ENCODE measurements at regions not wholly inside any gene's neighbourhood (a gene's known extent, or its start where the extent isn't known, plus 50 kb on each side); places are given as distances from the start of the nearest gene placed in this dataset.
A peak's percentile ranks its signal among the peaks of the same experiment; 100 is the strongest.

DNA sequence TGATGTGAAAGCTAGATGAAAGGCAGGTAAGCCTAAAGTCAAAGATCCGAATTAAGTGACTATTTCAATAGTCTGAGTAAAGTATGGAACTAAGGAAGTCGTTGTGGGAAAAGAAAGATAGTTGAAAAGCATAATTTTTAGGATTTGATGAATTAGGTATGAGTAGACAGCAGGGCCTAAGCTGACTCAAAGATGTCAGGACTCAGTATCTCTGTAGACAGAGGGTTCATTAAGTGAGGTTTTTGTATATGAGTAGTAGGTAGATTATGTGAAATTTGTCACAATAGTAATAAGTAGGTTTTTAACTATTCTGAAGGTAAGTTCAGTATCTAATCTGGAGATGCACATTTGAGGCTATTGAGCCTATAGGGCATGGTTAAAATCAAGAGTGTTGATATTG is 196.4 kb downstream of the RASSF9 start:
- no peak for DNase-seq (ENCODE audit: low spot score)

DNA sequence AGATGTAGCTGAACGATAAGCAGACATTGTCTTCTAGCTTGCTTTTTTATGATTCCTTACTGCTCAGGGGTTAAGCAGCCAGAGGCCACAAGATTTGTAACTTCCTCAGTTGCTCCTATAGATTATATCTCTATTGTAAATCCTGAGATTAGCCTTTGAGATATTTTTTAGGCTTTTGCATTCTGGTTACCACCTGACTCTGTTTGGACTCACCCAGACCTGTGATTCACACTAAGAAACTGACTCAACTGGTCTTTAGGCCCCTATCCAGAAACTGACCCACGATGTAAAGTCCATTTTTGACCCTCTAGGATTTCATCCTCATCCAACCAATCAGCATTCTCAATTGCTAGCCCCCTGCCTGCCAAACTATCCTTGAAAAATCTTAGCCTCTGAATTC is 194.4 kb downstream of the RASSF9 start:
- no peak for DNase-seq (ENCODE audit: low spot score)

GRCh38 chr12:85642288-85642687 is 193.9 kb downstream of the RASSF9 start:
- DNase-seq (ENCODE audit: low spot score), result no peak

DNA sequence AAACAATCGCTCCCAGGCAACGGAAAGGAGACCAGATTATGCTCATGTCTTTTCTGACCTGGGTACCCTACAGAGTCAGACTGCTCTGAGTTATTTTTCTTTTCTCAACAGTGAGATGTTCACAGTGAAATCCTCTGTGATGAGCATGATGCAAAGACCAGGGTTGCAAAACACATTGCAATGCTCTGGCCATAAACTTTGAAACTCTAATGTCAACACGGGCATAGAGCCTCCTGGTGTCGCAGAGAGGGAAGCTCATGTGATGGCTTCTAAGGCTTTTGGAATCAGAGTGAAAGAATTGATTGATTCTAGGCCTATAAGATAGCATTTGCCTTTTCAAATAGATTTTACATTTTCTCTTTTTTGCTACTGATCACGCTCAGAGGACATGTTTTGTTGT is 193.4 kb downstream of the RASSF9 start:
- peak; percentile 17 for DNase-seq (ENCODE audit: low spot score)

GRCh38 chr12:85644508-85644907 is 191.7 kb downstream of the RASSF9 start:
- no peak for DNase-seq (ENCODE audit: low spot score)

DNA sequence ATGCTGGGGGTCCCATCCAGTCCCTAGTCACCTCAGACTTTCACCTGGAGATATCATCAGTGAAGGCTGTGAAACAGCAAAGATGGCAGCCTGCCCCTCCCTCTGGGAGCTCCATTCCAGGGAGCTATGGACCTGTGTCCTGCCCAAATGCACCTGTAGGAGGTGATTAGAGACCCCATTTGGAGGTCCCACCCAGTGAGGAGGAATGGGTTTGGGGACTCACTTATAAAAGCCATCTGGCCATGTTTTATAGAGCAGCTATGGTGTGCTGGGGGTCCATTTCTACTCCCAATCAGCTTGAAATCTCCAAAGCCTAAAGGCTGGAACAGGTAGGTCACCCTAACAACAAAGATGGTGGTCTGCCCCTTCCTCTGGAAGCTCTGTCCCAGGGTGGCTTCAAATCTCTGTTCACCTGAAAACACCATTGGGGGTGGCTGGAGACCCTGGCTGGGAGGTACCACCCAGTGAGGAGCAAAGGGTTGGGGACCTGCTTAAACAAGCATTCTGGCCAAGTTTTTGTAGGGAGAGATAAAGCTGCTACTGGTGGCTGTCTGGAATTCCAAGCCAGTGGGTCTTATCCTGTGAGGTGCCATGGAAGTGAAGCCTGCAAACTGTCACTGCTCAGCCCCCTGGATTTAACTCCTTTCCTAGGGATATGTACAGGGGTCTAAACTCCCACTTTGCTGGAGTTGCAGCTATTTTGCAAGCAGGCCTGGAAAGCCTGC is 182.3 kb downstream of the RASSF9 start:
- no peak for DNase-seq (ENCODE audit: low spot score)

GRCh38 chr12:85654456-85654840 is 181.8 kb downstream of the RASSF9 start:
- DNase-seq (ENCODE audit: low spot score), result no peak

GRCh38 chr12:85656561-85656960 is 179.6 kb downstream of the RASSF9 start:
- no peak for DNase-seq (ENCODE audit: low spot score)

- no peak for DNase-seq (ENCODE audit: low spot score)
Observed at GRCh38 chr12:85657251-85657650, 179.0 kb downstream of the RASSF9 start.

DNA sequence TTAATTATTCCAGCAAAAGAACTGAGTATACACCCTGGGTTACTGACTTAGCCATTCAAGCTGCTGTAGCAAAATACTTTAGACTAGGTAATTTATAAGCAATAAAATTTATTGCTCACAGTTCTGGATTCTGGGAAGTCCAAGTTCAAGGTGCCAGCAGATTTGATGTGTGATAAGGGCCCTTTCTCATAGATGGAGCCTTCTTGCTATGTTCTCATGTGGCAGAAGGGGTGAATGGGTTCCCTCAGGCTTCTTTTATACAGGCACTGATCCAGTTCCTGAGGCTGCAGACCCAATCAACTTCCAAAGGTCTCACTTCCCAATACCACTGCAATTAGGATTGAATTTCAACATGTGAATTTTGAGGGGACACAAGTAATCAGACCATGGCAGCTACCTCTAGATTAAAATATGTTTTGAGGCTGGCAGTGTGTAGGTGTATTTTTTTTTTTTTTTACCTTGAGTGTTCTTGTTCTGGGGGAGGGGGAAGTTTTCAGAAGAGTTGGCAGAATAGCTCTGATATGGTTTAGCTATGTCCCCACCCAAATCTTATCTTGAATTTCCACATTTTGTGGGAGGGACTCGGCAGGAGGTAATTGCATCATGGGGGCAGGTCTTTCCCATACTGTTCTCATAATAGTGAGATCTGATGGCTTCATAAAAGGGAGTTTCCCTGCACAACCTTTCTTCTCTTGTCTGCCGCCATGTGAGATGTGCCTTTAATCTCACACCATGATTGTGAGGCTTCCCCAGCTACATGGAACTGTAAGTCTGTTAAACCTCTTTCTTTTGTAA is 178.2 kb downstream of the RASSF9 start:
- DNase-seq (ENCODE audit: low spot score), result no peak

- no peak for DNase-seq (ENCODE audit: low spot score)
Observed at GRCh38 chr12:85659754-85660530, 176.3 kb downstream of the RASSF9 start.

- no peak for DNase-seq (ENCODE audit: low spot score)
Observed at GRCh38 chr12:85661461-85662206, 174.6 kb downstream of the RASSF9 start.

- no peak for DNase-seq (ENCODE audit: low spot score)
Observed at GRCh38 chr12:85662207-85662602, 174.0 kb downstream of the RASSF9 start.

DNA sequence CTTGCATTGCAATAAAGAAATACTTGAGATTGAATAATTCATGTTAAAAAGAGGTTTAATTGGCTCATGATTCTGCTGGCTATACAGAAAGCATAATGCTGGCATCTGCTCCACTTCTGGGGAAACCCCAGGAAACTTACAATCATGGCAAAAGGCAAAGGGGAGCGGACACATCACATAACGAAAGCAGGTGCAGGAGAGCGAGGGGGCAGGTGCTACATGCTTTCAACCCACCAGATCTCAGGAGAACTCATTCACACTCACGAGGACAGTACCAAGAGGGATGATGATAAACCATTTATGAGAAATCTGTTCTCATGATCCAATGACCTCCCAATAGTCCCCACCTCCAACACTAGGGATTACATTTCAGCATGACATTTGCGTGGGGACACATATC is 172.6 kb downstream of the RASSF9 start:
- no peak for DNase-seq (ENCODE audit: low spot score)

- DNase-seq (ENCODE audit: low spot score), result no peak
Observed at GRCh38 chr12:85664429-85664828, 171.8 kb downstream of the RASSF9 start.

DNA sequence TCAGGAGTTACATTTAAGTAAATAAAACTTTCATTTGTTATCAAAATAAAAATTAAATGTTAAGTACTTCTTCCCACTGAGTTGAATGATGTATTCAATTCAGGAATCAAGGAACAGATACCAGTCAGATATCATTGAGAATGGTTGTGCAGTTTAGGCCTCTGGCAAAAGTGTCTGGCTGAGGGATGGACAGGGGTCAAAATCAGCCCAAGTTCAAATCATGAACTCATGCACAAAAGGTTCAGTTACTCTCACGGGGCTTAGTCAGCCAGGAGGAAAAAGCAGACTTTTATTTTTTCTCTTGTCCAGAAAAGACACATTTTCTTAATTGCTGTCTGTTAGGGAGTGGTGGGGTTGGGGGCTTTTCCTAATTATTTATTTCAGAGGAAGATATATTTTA is 166.3 kb downstream of the RASSF9 start:
- DNase-seq (ENCODE audit: low spot score), result no peak

DNA sequence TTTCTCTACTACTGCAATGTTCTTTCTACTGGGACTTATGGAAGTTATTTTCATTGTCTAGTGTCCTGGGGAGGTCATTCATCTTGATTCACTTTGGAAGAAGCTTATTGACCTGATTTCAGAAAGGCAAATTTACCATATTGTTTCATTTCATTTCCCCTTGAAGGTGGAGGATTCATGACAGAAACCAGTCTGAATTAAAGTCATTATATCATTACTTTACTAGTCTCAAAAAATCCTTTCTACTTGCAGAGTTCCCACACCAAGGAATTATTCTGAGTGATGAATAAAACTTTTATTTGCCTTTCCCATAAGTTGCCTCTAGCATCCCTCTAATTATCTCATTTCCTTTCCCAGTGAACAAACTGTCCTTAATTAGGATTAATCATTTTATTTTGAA is 163.8 kb downstream of the RASSF9 start:
- DNase-seq (ENCODE audit: low spot score), result no peak

- no peak for DNase-seq (ENCODE audit: low spot score)
Observed at GRCh38 chr12:85673921-85674420, 162.2 kb downstream of the RASSF9 start.

DNA sequence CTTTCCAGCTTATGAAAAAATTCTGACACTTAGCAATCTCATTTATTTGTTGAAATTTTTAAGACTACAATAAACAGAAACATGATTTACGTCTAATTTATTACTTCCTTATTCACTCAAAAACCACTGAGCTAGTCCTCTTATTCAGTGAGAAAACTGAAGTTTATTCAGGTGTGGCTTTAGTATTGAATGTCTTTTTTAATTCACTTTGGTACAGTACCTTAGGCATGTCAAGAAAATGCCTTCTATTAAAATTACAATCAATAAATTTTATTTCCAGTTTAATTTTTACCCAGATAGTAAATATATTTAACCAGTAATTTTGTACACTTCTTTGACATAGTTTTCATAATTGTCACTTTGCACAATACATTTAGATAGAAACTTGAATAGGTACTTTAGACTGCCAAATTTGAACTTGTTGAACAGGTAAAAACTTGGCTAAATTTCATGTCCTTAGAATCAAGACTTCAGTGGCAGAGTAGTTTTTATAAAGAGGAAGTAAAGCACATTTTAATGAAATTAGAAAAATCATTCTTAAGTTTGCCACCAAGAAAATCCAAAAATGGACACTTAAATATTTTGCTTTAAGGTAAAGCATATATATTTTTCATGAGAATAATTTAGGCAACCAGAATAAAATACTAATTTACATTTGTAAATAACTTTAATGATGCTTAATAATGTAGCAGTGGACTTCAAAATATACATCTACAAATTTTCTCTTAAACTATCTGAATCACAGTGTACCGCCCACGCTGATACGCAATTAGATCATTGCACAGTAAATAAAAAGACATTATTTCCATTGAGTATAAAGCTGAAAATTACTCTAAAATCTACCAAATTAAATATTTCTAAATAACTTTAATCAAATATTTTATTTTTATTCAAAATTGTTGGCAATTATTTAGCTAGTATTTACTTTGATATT is 159.1 kb downstream of the RASSF9 start:
- DNase-seq (ENCODE audit: low spot score), result no peak

DNA sequence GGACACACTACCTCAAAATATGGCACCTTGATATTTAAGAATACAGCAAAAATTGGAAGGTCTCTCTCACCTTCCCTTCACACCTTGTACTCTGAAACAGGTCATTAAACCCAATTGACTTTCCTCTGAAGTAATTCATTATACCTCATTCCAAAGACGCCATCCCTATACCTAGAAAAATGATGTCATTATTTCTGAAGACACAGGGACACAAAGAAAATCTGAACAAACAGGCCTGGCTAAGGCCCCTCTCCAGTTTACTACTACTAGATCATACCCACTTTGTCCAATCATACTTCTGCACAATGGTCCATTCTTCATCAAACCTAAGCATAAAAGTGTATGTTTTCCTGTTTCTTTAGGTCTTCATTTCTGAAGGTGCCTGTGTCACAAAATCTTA is 156.9 kb downstream of the RASSF9 start:
- DNase-seq (ENCODE audit: low spot score), result no peak

- DNase-seq (ENCODE audit: low spot score), result no peak
Observed at GRCh38 chr12:85680881-85681280, 155.3 kb downstream of the RASSF9 start.

All from iPS-NIHi11 (cell line).